ENCODE measurements at regions not wholly inside any gene's neighbourhood (a gene's known extent, or its start where the extent isn't known, plus 50 kb on each side); places are given as distances from the start of the nearest gene placed in this dataset.

DNA sequence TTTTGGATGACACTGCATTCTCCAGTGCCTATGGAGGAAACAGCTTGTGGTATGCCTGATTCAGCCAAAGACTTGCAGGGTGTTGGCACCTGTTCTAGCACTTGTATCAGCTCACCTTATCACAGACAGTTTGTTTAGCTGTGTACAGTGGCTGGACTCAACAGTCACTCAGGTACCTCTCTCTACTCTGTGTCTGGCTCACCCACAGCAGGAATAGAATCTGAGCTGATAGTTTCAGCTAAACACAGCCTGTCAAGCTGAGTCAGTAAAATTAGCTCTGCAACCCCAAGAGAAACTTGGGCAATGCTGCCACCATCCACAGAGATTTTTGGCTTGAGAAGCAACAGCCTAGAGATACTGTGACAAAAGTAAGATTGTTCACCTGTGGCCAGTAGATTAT lies 101.5 kb downstream of the RBMY1A1 start:
- TF ChIP-seq, protein P1, sequence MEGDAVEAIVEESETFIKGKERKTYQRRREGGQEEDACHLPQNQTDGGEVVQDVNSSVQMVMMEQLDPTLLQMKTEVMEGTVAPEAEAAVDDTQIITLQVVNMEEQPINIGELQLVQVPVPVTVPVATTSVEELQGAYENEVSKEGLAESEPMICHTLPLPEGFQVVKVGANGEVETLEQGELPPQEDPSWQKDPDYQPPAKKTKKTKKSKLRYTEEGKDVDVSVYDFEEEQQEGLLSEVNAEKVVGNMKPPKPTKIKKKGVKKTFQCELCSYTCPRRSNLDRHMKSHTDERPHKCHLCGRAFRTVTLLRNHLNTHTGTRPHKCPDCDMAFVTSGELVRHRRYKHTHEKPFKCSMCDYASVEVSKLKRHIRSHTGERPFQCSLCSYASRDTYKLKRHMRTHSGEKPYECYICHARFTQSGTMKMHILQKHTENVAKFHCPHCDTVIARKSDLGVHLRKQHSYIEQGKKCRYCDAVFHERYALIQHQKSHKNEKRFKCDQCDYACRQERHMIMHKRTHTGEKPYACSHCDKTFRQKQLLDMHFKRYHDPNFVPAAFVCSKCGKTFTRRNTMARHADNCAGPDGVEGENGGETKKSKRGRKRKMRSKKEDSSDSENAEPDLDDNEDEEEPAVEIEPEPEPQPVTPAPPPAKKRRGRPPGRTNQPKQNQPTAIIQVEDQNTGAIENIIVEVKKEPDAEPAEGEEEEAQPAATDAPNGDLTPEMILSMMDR (IDR thresholded peaks at IDR 0.05 in 4 of 5, conservative IDR thresholded peaks at IDR 0.05 in 1 of 5), result no peak
- TF ChIP-seq POLR2A (IDR thresholded peaks at IDR 0.05), result no peak
